ENCODE measurements at regions not wholly inside any gene's neighbourhood (a gene's known extent, or its start where the extent isn't known, plus 50 kb on each side); places are given as distances from the start of the nearest gene placed in this dataset.

DNA sequence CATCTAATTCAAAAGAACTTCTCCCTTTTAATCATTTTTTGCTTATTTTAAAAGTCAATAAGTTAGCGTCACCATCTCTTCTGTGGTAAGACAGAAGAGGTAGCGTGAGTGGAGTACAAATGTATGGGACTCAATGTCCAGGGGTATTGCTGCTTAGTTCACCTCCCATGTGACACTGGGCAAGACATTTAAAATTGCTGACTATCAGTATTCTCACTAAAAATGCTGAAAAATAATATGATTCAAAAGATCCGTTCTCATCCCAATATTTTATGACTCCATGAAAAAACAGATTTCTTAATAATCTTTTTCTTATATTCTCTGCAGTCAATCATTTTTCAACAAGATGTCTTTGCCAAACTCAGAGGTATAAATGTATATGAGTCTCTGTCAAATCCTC, 68.1 kb upstream of the LRRC4C start:
- H3K4me1 ChIP-seq (ENCODE audit: control insufficient read depth, insufficient read depth, low read length) = peaks cover under 1% of the 10 kb centered on the region
- Mint-ChIP-seq H3K36me3 (ENCODE audit: low read depth) (no peaks in the 10 kb centered on the region), H3K27me3 (ENCODE audit: insufficient read depth) (no peaks in the 10 kb centered on the region), H3K4me1 (peaks cover 6% of the 10 kb centered on the region), H3K4me3 (no peak overlapping the region), H3K9me3 (no peaks in the 10 kb centered on the region), H3K27ac (no peak overlapping the region)
- H3K27me3 ChIP-seq (ENCODE audit: control insufficient read depth, insufficient read depth, low read length, poor library complexity, severe bottlenecking) = no peaks in the 10 kb centered on the region
- no peak for DNase-seq
- no peak overlapping the region for H3K9ac ChIP-seq (ENCODE audit: extremely low read depth, low read length, poor library complexity, severe bottlenecking)
- no peak overlapping the region for H3K27ac ChIP-seq (ENCODE audit: low read depth, low read length)
- H3K36me3 ChIP-seq (ENCODE audit: control insufficient read depth, insufficient read depth, low read length) = no peaks in the 10 kb centered on the region
- WGBS, 2 experiments (ENCODE audit: insufficient coverage in 1 of 2, insufficient read length in 1 of 2) = 98 to 100% methylated on average over 2 to 3 of the region's 3 CpGs
- TF ChIP-seq, protein P1, sequence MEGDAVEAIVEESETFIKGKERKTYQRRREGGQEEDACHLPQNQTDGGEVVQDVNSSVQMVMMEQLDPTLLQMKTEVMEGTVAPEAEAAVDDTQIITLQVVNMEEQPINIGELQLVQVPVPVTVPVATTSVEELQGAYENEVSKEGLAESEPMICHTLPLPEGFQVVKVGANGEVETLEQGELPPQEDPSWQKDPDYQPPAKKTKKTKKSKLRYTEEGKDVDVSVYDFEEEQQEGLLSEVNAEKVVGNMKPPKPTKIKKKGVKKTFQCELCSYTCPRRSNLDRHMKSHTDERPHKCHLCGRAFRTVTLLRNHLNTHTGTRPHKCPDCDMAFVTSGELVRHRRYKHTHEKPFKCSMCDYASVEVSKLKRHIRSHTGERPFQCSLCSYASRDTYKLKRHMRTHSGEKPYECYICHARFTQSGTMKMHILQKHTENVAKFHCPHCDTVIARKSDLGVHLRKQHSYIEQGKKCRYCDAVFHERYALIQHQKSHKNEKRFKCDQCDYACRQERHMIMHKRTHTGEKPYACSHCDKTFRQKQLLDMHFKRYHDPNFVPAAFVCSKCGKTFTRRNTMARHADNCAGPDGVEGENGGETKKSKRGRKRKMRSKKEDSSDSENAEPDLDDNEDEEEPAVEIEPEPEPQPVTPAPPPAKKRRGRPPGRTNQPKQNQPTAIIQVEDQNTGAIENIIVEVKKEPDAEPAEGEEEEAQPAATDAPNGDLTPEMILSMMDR (conservative IDR thresholded peaks at IDR 0.05) = no peak
- no peak overlapping the region for H3K4me3 ChIP-seq (ENCODE audit: low read length)
- no peaks in the 10 kb centered on the region for H3K9me3 ChIP-seq (ENCODE audit: control insufficient read depth, low read length)

DNA sequence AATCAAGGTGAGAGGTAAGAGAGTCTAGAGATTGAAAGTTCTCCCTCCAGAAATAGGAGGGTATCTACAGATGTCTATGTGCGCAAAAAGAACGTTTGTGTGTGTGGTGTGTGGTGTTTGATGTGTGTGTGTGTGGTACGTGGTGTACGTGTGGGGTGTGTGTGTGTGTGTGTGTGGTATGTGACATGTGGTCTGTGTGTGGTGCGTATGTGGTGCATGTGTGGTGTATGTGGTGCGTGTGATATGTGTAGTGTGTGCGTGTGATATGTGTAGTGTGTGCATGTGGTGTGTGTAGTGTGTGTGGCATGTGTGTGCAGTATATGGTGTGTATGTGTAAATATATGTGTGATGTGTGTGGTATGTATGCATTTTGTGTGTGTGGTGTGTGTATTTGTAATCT, 73.0 kb upstream of the LRRC4C start:
- DNase-seq = no peak
- H3K27ac ChIP-seq (ENCODE audit: low read depth, low read length) = no peak overlapping the region
- no peaks in the 10 kb centered on the region for H3K4me1 ChIP-seq (ENCODE audit: control insufficient read depth, insufficient read depth, low read length)
- no peaks in the 10 kb centered on the region for H3K9me3 ChIP-seq (ENCODE audit: control insufficient read depth, low read length)
- Mint-ChIP-seq H3K4me1 (peaks cover 6% of the 10 kb centered on the region), H3K4me3 (no peak overlapping the region), H3K36me3 (ENCODE audit: low read depth) (no peaks in the 10 kb centered on the region), H3K9me3 (no peaks in the 10 kb centered on the region), H3K27me3 (ENCODE audit: insufficient read depth) (no peaks in the 10 kb centered on the region), H3K27ac (no peak overlapping the region)
- H3K36me3 ChIP-seq (ENCODE audit: control insufficient read depth, insufficient read depth, low read length) = no peaks in the 10 kb centered on the region
- H3K9ac ChIP-seq (ENCODE audit: extremely low read depth, low read length, poor library complexity, severe bottlenecking) = no peak overlapping the region
- TF ChIP-seq, protein P1 (conservative IDR thresholded peaks at IDR 0.05) = no peak
- 85 to 87% methylated on average over 5 to 7 of the region's 7 CpGs for whole genome bisulfite sequencing, 2 experiments (ENCODE audit: insufficient coverage in 1 of 2, insufficient read length in 1 of 2)
- no peak overlapping the region for H3K4me3 ChIP-seq (ENCODE audit: low read length)
- H3K27me3 ChIP-seq (ENCODE audit: control insufficient read depth, insufficient read depth, low read length, poor library complexity, severe bottlenecking) = no peaks in the 10 kb centered on the region

DNA sequence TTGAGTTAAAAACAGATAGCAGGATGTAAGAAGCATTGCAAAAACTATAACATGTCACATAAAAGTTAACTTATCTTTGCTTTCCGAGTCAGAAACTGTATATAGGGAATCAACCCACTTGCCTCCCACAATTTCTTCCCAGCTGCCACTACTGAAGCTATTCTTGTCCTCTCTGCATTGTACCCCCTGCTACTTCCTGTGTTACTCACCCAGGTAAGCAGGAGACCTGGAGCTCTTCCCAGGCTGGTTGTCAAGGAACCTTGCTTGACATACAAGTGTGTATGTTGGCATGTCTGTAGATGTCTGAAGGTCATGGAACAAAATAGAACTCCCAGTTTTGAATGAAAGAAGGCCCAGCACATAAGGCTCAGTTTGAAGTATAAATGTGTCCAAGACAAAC, 74.3 kb upstream of the LRRC4C start:
- Histone ChIP-seq H3K36me3 (ENCODE audit: control insufficient read depth, insufficient read depth, low read length) (no peaks in the 10 kb centered on the region), H3K27me3 (ENCODE audit: control insufficient read depth, insufficient read depth, low read length, poor library complexity, severe bottlenecking) (no peaks in the 10 kb centered on the region), H3K4me1 (ENCODE audit: control insufficient read depth, insufficient read depth, low read length) (peaks cover 3% of the 10 kb centered on the region), H3K9me3 (ENCODE audit: control insufficient read depth, low read length) (no peaks in the 10 kb centered on the region), H3K4me3 (ENCODE audit: low read length) (no peak overlapping the region), H3K27ac (ENCODE audit: low read depth, low read length) (no peak overlapping the region), H3K9ac (ENCODE audit: extremely low read depth, low read length, poor library complexity, severe bottlenecking) (no peak overlapping the region)
- DNase-seq = no peak
- no peak overlapping the region for H3K27ac Mint-ChIP-seq
- TF ChIP-seq, protein P1 (conservative IDR thresholded peaks at IDR 0.05) = no peak
- H3K4me3 Mint-ChIP-seq = no peak overlapping the region
- WGBS, 2 experiments (ENCODE audit: insufficient coverage in 1 of 2, insufficient read length in 1 of 2) = 96 to 100% methylated on average over 1 of the region's 1 CpG
- no peaks in the 10 kb centered on the region for H3K27me3 Mint-ChIP-seq (ENCODE audit: insufficient read depth)
- H3K4me1 Mint-ChIP-seq = peaks cover 18% of the 10 kb centered on the region
- H3K9me3 Mint-ChIP-seq = no peaks in the 10 kb centered on the region
- H3K36me3 Mint-ChIP-seq (ENCODE audit: low read depth) = no peaks in the 10 kb centered on the region
